RCC 7860 (cell line): ENCODE measurements at regions not wholly inside any gene's neighbourhood (a gene's known extent, or its start where the extent isn't known, plus 50 kb on each side); places are given as distances from the start of the nearest gene placed in this dataset.
"Not testable (repeated sequence)": the region's sequence is repeated elsewhere in the genome, so short reads cannot be mapped to it uniquely, and the experiment has no call there.

Source experiments
- DNase-seq: peaks from one replicate; pipeline ENCODE4 v3.0.0-alpha.2; 2015; ENCODE audit warnings: low spot score
- FAIRE-seq: peaks from 2 replicates; lab custom pipeline; 2012; peaks lifted over from hg19 to GRCh38; lab: Jason Lieb, UNC

DNA sequence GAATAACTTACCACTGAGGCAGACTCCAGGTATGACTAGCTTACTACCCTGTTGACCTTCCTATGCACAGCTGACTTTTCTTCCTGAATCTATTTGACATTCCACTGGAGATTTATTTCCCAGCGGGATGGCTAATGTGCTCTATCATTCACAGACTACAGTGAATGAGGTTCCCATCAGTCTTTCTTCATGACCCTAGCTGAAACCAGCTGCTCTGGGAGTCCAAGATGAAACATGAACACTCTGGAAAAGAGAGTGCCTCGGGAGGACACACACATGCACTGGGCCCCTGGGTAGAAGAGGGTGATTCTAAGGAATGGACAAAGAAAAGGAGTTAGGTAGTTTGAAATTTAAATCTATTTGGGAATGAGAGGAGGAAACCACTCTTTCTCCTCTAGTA lies 82.6 kb upstream of the DST start:
- FAIRE-seq (no peak), DNase-seq (no peak)

DNA sequence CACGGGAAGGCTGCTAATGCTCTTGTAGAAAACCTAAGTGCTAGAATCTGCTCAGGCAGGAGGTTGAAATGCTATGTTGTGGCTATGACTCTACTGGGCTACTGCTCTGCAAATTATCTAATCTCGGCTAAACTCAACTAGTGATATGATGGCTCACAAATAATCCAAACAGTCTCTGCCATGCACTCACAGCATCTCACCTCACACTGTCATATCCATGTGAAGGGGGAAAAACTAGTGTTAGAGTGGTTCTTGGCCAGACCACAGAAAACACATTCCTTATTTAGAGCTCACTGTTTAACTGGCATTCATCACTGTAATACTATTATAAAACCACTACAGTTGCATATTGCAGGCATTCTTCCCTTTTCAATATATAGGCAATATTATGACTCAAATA lies 81.8 kb upstream of the DST start:
- no peak for FAIRE-seq
- no peak for DNase-seq

DNA sequence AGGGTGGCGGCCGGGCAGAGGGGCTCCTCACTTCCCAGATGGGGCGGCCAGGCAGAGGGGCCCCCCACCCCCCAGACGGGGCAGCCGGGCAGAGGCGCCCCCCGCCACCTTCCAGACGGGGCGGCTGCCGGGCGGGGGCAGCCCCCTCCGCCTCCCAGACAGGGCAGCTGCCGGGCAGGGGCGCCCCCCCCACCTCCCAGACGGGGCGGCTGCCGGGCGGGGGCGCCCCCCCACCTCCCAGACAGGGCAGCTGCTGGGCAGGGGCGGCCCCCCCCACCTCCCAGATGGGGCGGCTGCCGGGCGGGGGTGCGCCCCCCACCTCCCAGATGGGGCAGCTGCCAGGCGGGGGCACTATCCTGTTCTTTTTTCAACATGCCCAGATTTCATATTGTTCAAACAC lies 78.2 kb upstream of the DST start:
- DNase-seq (no peak), FAIRE-seq (no peak)

DNA sequence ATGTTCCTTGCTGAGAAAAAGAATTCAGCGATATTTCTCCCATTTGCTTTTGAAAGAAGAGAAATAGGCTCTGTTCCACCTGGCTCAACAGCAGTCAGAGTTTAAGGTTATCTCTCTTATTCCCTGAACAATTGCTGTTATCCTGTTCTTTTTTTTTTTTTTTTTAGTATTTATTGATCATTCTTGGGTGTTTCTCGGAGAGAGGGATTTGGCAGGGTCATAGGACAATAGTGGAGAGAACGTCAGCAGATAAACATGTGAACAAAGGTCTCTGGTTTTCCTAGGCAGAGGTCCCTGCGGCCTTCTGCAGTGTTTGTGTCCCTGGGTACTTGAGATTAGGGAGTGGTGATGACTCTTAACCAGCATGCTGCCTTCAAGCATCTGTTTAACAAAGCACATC lies 77.5 kb upstream of the DST start:
- DNase-seq, FAIRE-seq: not testable (repeated sequence)

DNA sequence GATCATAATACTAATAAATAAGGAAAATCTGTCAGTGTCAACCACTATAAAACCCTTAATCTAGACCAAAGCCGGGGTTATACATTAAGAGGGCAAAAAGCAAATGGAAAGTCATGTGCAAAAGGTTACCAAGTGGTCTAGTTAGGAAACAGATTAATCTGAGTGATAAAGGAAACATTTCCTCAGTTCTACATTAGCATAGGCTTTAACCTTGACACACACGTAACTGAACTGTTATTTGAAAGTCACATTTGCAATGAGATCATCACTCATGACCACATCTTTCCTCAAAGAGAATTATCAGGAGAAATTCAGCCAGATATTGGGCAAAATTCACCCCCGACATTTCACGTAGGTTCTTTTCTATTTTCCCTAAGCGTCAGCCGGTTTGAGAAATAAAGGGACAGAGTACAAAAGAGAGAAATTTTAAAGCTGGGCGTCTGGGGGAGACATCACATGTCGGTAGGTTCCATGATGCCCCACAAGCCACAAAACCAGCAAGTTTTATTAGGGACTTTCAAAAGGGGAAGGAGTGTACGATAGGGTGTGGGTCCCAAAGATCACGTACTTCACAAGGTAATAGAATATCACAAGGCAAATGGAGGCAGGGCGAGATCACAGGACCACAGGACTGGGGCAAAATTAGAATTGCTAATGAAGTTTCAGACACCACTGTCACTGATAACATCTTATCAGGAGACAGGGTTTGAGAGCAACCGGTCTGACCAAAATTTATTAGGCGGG lies 76.8 kb upstream of the DST start:
- not testable (repeated sequence) for DNase-seq, FAIRE-seq

DNA sequence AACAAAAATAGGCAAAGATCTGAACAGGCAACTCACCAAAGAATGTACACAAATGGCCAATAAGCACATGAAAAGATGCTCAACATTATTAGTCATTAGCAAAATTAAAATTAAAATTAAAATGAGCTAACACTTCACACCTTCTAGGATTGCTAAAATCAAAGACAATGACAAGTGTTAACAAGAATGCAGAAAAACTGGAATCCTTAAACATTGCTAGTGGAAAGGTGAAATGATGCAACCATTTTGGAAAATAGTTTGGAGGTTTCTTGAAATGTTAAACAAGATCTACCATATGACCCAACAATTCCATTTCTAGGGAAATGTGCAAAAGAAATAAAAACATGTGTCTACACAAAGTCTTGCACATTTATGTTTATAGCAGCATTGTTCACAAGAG lies 75.5 kb upstream of the DST start:
- FAIRE-seq (no peak), DNase-seq (no peak)

DNA sequence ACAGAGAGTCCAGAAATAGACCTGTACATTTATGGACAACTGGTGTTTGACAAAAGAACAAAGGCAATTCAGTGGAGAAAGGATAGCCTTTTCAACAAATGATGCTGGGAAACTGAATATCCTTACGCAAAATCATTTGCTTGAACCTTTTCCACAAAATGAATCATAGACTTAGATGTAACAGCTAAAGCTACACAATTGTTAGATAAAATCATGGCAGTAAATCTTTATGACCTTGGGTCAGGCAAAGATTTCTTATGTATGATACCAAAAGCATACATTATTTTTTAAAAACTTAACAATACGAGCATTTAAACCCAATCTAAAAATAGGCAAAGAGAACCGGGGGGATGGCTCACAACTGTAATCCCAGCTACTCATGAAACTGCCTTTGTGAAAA lies 73.5 kb upstream of the DST start:
- FAIRE-seq: no peak

DNA sequence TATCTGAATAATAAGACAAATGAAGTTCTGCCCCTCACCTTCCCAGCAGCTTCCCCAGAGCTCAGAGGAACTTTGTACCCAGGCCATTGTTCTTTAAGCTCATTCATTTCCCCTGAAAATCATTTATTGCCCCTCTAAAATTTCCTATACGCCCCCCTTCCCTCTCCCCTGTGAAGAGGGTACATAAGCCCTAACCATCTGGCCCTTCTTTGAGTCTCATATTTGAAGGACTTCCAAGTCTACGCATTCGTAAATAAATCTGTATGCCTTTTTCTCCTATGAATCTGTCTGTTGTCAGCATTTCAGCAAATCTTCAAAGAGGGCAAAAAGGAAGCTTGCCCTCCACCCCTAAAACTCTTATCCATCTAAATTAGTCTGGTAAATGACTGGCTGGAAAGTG lies 73.1 kb upstream of the DST start:
- FAIRE-seq: no peak

More for the DNA sequence above, 73.5 kb upstream of the DST start:
- DNase-seq: no peak

DNA sequence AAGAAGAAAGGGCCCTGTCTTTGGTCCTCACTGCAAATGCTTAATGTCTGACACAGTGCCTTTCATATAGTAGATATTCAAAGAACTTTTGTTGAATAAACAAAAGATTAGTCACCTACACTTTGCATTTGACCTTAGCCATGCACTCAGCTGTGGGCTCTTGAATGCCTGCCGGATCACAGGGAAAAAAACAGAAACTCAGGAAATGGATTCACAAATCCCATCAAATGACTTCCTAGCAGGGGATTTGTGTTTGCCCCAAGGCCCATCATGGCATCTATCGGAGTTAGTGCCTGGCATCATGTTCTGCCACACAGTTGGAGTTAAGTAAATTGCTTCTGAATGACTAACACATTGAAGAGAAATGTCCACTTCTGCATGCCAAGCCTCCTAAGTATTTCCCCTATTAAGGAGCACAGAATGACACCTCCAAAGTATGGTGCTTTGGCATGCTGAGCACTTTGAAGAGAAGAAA lies 72.3 kb upstream of the DST start:
- FAIRE-seq (peak; percentile 90), DNase-seq (peak; percentile 82)

More for the DNA sequence above, 73.1 kb upstream of the DST start:
- DNase-seq: no peak

DNA sequence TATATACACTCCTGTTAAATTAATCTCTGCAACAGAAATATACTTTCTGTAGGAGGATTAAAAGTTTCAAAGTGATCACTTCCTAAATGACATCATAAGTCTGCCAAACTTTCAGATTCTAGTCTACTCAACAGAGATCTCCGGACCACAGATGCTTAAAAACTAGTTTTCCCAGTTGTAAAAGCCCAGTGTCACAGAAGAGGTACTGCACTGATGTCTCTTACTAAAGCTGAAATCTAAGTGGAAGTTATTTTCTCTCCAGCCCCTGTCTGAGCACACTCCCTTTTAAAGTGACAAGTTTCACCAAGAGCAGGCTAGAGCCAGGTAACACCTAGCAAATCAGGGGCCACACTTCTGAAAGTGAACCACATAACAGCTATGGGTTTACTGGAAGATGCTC lies 71.6 kb upstream of the DST start:
- no peak for DNase-seq
- FAIRE-seq: no peak

DNA sequence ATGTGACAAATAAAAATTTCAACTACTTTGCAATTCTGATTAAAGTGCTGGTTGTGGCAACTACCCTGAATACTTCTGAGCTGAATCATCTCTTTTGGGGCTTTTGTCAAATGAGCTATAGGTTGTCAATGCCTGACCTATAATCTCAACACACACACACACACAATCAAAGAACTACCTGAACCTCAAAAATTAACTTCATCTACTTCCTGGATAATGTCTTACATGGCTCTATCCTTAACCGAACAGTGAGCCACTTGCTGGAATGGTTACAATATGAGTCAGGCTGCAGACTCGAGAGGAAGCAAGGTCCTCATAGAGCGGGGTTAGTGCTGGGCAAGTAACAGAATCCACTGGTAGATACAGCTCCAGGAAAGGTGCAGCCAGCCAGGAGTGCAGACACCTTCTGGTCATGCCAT lies 70.6 kb upstream of the DST start:
- DNase-seq: peak; percentile 86
- FAIRE-seq: peak; percentile 92

DNA sequence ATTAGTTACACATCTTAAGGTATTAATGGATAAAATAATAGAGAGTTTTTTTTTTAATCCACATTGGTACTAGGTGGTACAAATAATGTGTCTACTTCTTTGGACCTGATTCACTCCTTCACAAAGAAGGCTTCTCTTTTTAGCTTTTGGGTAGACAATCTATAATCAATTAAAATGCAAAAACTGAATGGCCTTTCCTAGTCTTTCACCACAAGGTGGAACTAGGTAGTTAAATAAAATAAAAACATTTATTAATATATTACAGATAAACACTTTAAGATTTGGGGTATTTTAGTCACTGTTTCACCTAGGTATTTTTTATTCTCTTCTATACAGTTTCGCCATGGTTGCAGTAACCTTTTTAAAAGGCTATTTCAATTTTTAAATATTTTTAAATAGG lies 68.3 kb upstream of the DST start:
- no peak for DNase-seq
- FAIRE-seq: no peak

DNA sequence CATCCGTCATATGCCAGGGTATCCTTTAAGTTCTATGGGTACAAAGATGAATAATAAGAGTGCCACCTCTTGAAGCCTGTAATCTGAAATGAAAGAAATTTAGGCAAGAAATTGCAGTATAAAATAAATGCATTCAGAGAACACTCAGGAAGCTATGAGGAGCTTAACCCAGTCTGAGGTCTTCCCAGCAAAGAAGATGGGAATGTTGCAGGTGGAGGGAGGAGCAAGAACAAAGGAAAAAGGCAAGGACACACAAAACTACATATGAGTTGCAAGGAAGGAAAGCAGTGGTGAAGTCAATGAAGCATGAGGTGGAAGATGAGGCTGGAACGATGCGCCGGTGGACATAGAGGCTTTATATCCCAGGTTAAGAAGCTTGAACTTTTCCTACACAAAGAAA lies 67.0 kb upstream of the DST start:
- no peak for FAIRE-seq

DNA sequence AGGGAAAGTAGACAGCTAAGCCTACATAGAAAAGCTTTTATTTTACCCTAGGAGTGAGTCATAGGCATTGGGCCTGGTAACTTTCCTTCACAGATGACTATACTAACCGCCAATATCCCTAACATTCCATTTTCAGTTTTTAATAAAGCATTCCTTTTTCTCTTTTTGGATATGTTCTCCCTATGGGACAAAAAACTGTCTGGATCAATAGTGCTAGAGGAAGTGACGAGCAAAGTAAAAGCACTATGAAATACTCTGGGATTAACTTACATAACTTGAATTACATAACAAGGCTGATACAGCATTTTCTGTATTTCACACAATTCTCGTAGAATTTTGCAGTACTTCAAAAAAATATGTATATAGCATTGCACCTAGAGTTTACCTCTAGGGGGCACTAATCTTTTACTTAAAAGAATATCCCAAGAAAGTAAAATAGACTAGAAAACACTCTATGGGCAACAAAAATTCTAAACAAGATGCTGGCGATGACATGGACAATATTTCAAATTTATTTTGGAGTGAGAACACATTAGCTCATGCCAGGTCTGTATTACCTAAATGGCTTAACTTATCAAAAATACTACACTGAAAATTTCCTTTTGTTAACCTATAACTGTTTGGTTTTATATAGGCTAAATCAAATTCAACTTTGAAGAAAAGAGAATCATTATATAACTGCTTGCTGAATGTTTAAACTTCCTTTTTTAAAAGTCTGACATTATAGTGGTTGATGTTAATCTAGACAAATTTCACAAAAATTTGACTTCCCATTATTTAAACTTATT lies 66.3 kb upstream of the DST start:
- DNase-seq: peak; percentile 38
- peak; percentile 67 for FAIRE-seq

More for the DNA sequence above, 67.0 kb upstream of the DST start:
- DNase-seq: no peak

DNA sequence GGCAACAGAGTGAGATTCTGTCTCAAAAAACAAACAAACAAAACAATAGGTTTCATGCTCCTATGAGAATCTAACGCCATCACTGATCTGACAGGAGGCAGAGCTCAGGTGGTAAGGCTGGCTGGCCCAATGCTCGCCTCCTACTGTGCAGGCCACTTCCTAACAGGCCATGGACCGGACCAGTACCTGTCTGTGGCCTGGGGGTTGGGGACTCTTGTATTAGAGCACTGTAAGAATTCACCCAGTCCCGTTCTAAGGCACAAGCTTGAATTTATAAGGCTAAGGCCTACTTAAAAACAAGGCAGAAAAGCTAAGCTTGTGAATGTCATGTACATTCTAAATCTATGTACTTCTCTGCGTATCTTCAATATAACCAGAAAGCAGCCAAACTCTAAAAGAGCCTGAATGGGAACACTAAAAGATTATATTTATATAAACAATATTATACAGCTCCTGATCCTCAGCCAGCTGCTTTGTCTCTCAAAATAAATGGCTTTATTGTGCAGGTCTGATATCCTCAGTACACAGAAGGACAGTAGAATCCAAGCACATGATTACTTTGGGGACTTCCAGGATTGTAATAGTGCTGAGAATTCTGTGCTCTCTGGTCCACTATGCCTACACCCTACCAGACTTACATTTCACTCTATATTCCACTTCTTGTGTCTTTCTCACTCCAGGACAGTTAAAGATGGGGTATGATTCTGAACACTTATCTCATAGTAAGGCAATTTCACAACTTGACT lies 64.5 kb upstream of the DST start:
- DNase-seq (no peak), FAIRE-seq (no peak)

DNA sequence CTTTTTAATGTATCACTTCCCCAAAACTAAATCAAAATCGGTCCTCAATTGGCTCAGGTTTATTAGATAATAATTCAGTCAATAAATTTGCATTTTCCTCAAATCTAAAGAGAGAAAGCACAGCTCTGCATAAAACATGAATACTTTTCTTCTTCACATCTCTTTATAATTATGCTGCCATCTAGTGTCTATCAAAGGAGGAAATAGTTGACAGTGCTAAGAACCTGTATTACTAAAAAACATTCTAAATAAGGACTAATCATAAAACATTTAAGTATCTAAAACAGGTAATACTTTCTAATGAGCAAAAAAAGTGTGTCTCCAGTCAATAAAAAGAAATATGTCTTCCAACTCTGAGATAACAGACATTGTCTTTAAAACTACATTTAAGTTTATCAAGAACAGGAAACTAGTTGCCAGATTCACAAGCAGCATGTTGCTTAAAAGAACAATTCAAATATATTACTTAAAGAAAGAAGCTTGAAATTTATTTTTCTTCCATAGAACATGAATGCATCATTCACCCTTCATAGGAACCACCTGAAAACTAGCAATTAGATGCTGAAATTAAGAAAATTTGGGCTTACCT lies 56.5 kb upstream of the DST start:
- DNase-seq (peak; percentile 18), FAIRE-seq (peak; percentile 74)

DNA sequence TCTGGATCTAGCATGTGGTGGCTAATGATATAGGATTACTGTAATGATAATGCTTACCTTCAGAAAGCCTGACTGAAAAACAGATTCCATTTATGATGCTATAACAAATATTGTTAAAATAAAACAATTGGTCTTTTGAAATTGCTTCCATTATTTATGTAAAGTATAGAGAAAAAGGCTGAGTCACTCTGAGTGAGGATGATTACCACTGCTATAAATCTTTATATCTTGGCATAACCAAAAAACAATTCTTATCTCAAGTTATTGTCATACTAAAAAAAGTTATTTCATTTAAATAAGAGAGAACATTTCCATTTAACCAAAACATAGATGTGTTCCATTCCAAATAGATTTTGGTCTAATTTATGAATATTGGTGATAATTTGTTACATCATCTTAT lies 53.0 kb upstream of the DST start:
- FAIRE-seq (peak; percentile 59), DNase-seq (no peak)

DNA sequence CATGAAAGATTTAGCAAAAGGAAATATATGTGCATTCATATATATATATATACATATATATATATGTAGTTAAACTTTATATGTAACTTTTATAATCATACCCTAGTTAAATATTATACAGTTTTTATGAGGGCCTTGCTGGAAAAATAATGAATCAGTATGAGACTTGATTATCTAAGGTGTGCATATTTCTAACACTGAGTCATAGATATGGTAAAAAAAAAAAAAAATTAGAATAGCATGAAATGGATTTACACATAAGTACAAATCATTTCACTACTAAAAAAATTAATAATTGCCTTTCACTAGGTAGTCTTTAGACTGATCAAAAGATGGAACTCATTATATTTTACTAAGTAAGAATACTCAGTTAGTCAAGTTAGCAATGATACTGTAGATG lies 51.3 kb upstream of the DST start:
- DNase-seq (peak; percentile 46), FAIRE-seq (no peak)

DNA sequence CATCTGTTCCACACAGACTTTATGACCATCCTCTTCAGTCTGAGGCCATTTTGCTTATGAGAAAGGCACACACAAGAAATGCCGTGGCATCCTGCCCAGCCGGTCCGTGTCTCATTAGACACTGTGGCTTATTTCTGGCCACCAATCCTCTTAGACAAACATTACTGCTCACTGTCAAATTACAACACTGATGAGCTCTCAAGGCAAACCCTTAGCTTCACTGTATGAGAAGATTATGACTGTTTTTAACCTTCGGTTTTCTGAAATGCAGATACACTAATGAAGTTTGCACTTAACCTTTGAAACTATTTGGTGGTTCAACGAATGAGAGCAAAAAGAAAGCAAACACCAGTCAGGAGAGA lies 50.5 kb upstream of the DST start:
- DNase-seq (peak; percentile 78), FAIRE-seq (peak; percentile 96)

DNA sequence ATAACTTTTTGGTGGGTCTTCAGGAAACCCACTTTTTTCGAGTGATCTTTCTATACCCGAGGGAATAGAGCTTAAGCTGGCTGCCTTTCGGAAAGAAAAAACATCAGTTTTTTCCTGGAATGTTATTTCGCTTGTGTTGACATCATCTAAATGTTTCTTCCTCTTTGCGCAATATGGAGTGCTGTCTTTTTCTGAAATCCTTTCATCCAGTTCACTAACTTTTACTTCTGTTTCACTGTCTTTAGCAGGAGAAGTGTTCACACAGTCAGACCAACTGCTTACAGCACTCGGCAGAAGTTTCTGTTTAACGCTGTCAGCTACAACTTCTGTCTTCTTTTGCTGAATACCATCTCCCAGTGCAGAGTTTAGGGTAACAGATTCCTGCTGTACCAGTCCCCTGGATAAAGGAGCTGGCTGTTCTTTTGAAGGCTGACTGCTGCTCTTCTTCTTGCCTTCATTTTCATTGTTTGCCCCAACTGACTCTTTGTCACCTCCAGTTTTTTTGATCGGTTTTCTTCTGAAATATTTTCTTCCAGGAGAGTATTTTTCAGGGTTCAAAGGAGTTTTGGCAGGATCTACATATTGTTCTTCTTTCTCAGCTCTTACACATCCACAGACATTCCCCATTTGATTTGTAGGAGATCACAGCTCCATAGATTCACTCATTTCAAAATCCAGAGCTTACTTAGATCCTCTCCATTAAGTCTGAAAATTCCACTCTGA lies 50.0 kb upstream of the DST start:
- FAIRE-seq (no peak), DNase-seq (no peak)
